ENCODE measurements at regions not wholly inside any gene's neighbourhood (a gene's known extent, or its start where the extent isn't known, plus 50 kb on each side); places are given as distances from the start of the nearest gene placed in this dataset.

DNA sequence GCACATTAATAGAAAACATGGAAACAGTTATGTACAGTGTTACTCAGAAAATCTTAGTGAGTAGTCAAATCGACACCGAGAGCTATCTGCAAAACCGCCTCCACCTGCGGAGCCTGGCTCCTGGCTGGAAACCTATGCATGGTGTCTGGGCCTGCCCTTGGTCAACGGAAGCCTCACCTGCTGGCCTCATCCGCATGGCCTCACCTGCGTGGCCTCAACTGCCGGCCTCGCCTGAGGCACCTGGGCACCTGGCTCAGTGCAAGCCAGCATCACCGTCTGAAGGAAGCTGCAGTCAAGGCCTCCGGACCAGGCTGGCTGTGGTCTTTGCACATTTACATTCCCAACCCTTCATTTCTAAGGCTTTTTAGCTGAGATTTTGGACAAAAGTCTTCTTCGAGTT, 352.1 kb downstream of the POM121L12 start:
- TF ChIP-seq, protein P1, sequence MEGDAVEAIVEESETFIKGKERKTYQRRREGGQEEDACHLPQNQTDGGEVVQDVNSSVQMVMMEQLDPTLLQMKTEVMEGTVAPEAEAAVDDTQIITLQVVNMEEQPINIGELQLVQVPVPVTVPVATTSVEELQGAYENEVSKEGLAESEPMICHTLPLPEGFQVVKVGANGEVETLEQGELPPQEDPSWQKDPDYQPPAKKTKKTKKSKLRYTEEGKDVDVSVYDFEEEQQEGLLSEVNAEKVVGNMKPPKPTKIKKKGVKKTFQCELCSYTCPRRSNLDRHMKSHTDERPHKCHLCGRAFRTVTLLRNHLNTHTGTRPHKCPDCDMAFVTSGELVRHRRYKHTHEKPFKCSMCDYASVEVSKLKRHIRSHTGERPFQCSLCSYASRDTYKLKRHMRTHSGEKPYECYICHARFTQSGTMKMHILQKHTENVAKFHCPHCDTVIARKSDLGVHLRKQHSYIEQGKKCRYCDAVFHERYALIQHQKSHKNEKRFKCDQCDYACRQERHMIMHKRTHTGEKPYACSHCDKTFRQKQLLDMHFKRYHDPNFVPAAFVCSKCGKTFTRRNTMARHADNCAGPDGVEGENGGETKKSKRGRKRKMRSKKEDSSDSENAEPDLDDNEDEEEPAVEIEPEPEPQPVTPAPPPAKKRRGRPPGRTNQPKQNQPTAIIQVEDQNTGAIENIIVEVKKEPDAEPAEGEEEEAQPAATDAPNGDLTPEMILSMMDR (IDR thresholded peaks at IDR 0.05): no peak
- TF ChIP-seq POLR2A (IDR thresholded peaks at IDR 0.05): no peak
